ENCODE measurements at regions not wholly inside any gene's neighbourhood (a gene's known extent, or its start where the extent isn't known, plus 50 kb on each side); places are given as distances from the start of the nearest gene placed in this dataset.

DNA sequence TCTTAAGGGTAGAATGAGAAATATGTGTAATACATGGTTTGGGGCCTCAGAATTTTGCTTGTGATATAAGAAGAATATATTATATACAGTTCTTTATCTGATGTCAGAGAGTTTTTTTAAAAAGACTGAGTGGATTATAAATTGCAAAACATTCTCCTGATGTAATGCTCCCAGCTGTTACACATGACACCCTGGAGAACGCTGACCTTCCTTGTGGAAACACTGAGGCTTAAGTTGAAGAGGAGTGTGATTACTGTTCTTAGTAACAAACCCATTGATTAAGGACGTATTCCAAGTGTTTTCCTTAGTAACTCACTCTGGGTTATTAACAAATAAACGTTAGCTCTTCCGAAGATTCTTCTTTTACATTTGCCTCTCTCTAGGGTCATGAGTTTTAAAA, 1069.3 kb upstream of the CNTNAP5 start:
- DNase-seq, result no peak

GRCh38 chr2:122960759-122961641, 1064.1 kb upstream of the CNTNAP5 start:
- DNase-seq, result no peak

DNA sequence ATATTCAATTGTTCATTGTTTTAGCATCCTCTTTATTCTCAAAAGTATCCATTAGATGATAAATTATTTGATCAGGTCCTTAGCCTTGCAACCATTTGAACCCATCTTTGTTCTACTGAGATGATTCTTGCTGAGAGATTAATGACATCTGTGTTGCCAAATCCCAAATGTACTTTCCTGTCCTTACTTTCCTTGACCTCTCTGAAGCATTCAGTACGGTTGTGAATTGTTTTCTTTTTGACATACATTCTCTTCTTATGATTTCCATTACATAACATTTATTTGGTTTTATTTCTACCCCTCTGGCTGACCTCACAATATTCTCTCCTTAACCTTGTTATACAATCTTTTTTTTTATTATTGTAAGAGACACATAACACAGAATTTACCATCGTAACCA, 1058.6 kb upstream of the CNTNAP5 start:
- no peak for DNase-seq

DNA sequence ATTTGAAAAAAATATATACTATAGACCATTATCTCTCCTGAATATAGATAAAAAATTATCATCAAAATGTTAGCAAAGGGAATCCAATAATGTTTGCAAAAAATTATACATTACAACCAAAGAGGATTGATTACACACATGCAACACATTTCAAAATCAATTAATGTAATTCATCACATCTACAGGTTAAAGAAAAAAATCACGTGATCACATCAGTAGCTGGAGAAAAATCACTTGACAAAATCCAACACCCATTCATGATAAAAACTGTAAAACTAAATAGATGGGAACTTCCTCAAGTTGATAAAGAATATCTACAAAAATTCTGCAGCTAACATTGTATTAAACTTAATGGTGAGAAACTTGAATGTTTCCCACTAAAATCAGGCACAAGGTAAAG, 1047.5 kb upstream of the CNTNAP5 start:
- DNase-seq, result no peak

GRCh38 chr2:122980671-122981070, 1044.4 kb upstream of the CNTNAP5 start:
- no peak for DNase-seq

DNA sequence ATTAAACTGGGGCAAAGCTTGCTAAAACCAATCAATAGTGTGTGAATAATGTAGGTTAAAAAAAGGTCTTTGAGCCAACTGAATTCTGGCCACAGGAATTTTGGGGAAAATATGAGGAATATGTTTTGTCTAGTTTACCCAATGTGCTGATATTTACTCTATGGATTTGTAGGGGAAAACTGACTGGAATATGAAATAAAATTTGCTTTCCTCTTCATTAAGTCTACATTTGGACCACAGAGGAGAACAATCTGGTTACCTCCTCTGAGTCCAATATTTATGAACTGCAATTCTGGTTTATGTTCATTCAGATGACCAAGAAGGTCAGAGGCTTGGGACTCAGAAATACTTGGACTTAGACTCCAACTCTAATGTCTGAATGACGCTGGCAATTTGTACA, 1042.2 kb upstream of the CNTNAP5 start:
- no peak for DNase-seq

DNA sequence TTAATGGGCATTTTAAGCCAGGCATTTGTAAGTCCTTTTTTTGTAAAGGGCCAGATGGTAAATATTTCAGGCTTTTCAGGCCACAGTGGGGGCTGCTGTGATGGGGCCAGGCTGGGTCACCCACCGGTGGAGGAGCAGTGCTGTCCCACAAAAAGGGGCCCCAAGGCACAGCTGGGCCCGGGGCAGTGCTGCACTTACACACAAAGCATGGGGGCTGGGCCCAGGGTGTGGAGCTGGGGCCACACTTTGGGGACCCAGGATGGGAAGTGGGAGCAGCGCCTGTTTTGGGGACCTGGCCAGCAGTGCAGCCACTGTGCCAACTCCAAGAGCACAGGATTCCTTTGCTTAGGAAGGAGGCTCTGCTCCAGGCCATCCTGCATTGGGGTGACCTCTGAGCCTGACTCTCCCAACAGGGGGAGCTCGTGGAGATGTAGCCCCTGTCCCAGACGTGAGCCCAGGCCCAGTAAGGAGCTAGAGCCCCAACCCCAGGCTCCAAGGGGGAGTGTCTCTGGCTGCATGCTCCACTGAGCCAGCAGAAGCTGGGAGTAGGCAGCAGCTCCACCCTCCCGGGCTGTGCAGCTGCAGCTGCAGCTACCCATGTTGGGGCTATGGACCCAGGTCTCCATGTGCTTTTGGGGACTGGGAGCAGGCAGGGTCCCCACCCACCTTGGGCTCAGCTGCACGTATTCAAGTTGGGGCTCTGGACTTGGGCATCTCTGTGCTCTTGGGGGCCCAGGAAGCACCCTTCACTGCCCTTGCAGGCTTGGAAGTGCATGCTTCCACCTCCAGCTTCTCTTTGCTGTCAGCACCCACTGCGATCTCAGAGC, 1036.5 kb upstream of the CNTNAP5 start:
- no peak for DNase-seq

- DNase-seq, result no peak
Measured at GRCh38 chr2:122993592-122993991, 1031.5 kb upstream of the CNTNAP5 start.

DNA sequence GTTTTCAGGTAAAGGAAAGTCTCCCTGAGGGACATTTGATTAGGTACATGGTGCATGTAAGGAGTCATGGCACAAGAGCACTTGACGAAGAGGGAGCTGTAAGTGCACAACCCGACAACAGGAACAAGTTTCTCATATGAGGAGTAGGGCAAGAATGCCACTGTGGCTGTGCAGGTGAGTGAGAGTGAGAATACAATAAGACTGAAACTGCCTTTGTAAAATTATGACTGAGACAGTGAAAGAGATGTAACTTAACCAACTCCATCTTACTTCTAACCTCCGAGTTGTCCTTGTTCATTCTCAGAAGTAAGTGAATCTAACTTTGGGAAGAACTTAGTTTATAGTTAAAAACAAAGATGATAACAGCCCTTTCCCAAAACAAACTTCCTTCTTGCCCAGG, 1025.8 kb upstream of the CNTNAP5 start:
- no peak for DNase-seq

- DNase-seq, result no peak
Measured at GRCh38 chr2:122999821-123000220, 1025.3 kb upstream of the CNTNAP5 start.

DNA sequence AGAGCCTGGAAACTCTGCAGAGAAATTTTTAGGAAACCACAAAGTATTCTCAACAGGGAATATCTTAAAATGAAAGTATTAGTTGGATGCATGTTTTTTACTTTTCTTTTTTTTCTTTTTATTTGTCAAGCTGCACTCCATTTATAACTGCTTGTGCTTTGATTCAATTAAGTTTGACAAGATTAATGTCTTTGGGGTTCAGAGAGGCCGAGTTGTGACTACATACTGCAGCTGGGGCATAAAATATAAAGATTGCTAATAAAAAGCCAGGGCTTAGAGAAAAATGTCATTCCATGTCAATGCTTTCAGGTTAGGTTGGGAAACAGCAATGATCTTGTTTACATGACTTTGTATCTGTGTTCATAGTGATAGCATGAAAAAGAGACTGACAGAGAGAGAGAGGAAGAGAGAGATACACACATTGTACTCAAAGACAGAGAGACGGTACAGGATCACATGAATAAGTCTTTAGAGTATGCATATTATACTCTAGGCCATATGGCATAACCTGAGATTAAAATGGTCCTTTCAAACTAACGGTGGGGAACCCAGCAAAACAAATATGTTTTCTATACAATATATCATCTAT, 1022.3 kb upstream of the CNTNAP5 start:
- no peak for DNase-seq

DNA sequence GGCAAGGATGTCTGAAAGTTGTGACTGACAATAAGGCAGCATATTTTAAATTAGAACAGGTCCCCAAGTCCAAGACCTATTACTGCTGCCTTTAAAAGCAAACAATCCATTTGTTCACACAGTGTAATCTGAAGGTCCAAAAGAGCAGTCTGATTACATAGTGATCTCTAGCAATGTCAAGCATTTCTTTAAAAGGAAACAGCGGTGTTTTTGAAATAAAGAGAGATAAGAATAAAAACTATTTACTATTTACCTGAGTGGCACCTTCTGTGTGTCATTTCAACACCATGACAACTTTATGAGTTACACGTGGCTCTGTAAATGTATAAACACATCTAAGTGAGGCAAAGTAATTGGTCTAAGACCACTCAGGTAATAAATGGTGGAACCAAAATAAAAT, 1009.9 kb upstream of the CNTNAP5 start:
- DNase-seq, result no peak

- no peak for DNase-seq
Measured at GRCh38 chr2:123035541-123035940, 989.5 kb upstream of the CNTNAP5 start.

DNA sequence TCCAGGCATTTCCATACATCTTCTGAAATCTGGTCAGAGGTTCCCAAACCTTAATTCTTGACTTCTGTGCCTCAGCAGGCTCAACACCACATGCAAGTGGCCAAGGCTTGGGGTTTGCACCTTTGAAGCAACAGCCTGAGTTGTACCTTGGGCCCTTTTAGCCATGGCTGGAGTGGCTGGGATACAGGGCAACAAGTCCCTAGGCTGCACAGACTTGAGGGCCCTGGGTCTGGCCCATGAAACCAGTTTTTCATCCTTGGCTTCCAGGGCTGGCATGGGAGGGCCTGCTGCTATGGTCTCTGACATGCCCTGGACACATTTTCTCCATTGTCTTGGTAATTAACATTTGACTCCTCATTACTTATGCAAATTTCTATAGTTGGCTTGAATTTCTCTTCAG, 988.8 kb upstream of the CNTNAP5 start:
- no peak for DNase-seq

DNA sequence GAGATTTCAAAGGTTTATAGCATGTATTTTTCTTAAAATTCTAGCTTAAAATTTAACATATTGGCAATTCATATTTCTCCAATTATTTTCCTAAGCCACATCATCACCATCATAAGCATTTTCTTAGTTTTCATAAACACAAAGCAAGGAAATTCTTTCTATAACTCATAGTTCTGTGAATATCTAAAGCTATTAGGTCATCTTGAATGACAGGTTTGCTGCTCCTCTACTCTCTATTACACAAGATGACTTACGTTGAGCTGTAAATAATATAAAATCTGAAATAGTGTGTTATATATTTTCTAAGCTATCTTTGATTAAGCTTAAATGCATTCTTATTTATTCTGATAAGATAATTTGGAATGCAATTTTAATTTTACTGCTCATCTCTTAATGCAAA, 984.6 kb upstream of the CNTNAP5 start:
- DNase-seq, result no peak

- DNase-seq, result no peak
Measured at GRCh38 chr2:123043458-123043857, 981.6 kb upstream of the CNTNAP5 start.

GRCh38 chr2:123045713-123046112, 979.4 kb upstream of the CNTNAP5 start:
- DNase-seq, result no peak

GRCh38 chr2:123047186-123047585, 977.9 kb upstream of the CNTNAP5 start:
- DNase-seq, result no peak

GRCh38 chr2:123051136-123051535, 974.0 kb upstream of the CNTNAP5 start:
- DNase-seq, result no peak

GRCh38 chr2:123061534-123061933, 963.6 kb upstream of the CNTNAP5 start:
- DNase-seq, result no peak

DNA sequence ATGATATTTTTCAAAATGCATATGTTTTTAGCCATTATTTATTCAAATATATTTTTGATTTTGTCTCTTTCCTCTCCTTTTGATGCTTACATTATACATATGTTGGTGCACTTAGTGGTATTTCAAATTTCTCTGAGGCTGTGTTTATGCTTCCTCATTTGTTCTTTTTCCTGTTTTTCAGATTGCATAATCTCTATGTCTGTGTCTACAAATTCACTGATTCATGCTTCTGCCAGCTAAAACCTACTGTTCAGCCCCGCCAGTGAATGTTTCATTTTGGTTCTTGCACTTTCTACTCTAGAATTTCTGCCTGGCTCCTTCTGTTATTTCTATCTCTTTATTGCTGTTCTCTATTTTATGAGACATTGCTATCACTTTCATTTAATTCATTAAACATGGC, 951.7 kb upstream of the CNTNAP5 start:
- DNase-seq, result no peak

DNA sequence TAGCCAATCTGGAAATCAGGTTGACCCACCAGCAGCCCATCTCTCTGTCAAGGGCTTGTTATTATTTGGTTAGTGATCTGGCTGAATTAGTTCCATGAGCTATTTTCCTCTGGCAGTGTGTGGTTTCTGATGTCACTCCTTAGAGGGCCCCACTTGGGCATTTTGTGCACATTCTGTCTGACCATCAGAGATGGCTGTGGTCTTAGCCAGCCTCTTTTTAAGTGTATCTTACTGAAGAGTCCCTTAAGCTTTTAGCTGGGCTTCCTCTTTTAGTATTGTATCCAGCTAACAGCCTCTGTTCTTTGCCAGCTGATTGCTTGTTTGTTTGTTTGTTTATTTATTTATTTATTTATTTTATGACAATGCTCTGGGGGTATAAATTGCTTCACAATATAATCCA, 951.1 kb upstream of the CNTNAP5 start:
- no peak for DNase-seq

- DNase-seq, result no peak
Measured at GRCh38 chr2:123077101-123077500, 948.0 kb upstream of the CNTNAP5 start.

DNA sequence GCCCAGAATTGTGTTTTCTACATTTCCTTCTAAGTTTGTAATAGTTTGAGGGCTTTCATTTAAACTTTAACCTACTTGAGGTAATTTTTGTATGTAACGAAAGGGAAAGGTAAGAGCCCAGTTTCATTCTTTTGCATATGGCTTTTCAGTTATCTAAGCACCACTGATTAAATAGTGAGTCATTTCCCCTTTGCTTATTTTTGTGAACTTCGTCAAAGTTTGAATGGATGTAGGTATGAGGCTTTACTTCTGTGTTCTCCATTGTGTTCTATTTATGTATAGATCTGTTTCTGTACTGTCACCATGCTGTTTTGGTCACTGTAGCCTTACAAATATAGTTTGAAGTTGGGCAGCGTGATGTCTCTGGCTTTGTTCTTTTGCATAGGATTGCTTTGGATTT, 944.8 kb upstream of the CNTNAP5 start:
- DNase-seq, result no peak

All from stimulated activated CD4-positive, alpha-beta T cell treated with anti-CD3 and anti-CD28 coated beads, Interleukin-4, amount 100 ng/mL, for 4 hours (primary cell).